Spleen (tissue), 11 donors: ENCODE measurements at regions not wholly inside any gene's neighbourhood (a gene's known extent, or its start where the extent isn't known, plus 50 kb on each side); places are given as distances from the start of the nearest gene placed in this dataset.
A peak's percentile ranks its signal among the peaks of the same experiment; 100 is the strongest.

ENCODE experiments used
- DNase-seq: peaks from one replicate; pipeline ENCODE4 v3.0.0-alpha.2; 2020
- H3K27ac ChIP-seq, 8 donors: fragments of 200-600 bp; sonication (generic) in 7 of 8; 1 replicate in 4 of 8; 2 replicates in 4 of 8; pipeline versions ENCODE4 v1.5.0 to v1.8.0; 2016 to 2021; ENCODE audit warnings: inconsistent platforms in 4 of 8, mild to moderate bottlenecking in 4 of 8, moderate library complexity in 1 of 8
- H3K27me3 ChIP-seq, 7 donors: fragments of 200-600 bp; sonication (generic) in 6 of 7; replicated peaks in 1 of 7; 1 replicate in 4 of 7; 2 replicates in 3 of 7; pipeline versions ENCODE4 v1.5.0 to v1.8.0; 2016 to 2021; ENCODE audit warnings: inconsistent platforms in 3 of 7, mild to moderate bottlenecking in 1 of 7
- H3K36me3 ChIP-seq, 6 donors: fragments of 200-600 bp; sonication (generic) in 5 of 6; 1 replicate in 4 of 6; 2 replicates in 2 of 6; pipeline versions ENCODE4 v1.5.0 to v1.8.0; 2016 to 2021; ENCODE audit warnings: inconsistent platforms in 2 of 6
- H3K4me1 ChIP-seq, 6 donors: fragments of 200-600 bp; sonication (generic) in 5 of 6; 1 replicate in 3 of 6; 2 replicates in 3 of 6; pipeline versions ENCODE4 v1.5.0 to v1.8.0; 2016 to 2021; ENCODE audit warnings: inconsistent platforms in 3 of 6
- H3K4me3 ChIP-seq, 8 donors: fragments of 200-600 bp; sonication (generic) in 7 of 8; 1 replicate in 4 of 8; 2 replicates in 4 of 8; pipeline versions ENCODE4 v1.5.0 to v1.8.0; 2016 to 2021; ENCODE audit warnings: inconsistent platforms in 4 of 8, mild to moderate bottlenecking in 4 of 8, moderate library complexity in 2 of 8
- H3K9me3 ChIP-seq, 8 donors: fragments of 200-600 bp; sonication (generic) in 7 of 8; 1 replicate in 4 of 8; 2 replicates in 4 of 8; pipeline versions ENCODE4 v1.5.0 to v1.8.0; 2016 to 2021; ENCODE audit warnings: inconsistent platforms in 4 of 8
- POLR2A ChIP-seq, 3 donors: fragments of 450-650 bp; IDR thresholded peaks; one replicate each; pipeline ENCODE4 v1.5.1; 2017; ENCODE audit warnings: antibody characterized with exemption in 3 of 3, mild to moderate bottlenecking in 1 of 3
- POLR2AphosphoS5 ChIP-seq, 3 donors: sonication (generic); formaldehyde crosslinking; IDR thresholded peaks; one replicate each; pipeline ENCODE4 v1.5.1; 2017; ENCODE audit warnings: antibody characterized with exemption in 3 of 3
- WGBS, 5 donors: extraction: QIAGEN DNeasy Blood & Tissue Kit in 3 of 5; methylation state at CpG; one replicate each; pipeline versions ENCODE4 v1.1.5 to v1.1.7; 2013 to 2018; 5-methylcytosine and 5-hydroxymethylcytosine counted together
- intact Hi-C: fragments of 100-400 bp; cut with DNase I; formaldehyde crosslinking; loops from one replicate; pipeline ENCODE4 v1.15.0; 2023; ENCODE audit warnings: low total_unique reads
- TF ChIP-seq, protein P1 (sequence below), 11 experiments: fragments of 200-600 bp in 7 of 11; fragments of 450-650 bp in 4 of 11; sonication (generic) in 4 of 11; IDR thresholded peaks in 8 of 11; conservative IDR thresholded peaks in 3 of 11; 1 replicate in 7 of 11; 2 replicates in 4 of 11; pipeline versions ENCODE4 v1.4.0 to v1.8.0; 2016 to 2021; ENCODE audit warnings: antibody characterized with exemption in 11 of 11, inconsistent platforms in 4 of 11, mild to moderate bottlenecking in 1 of 11
- donor health status: healthy with polysubstance abuse.
- donor health status: DM: no; HTN: no; CAD: no; lungs with moderate emphysema.
- donor health status: DM: no; HTN: no; CAD: no.
- donor health status: Bipolar disorder and iron deficiency.
- donor health status: healthy.
- donor health status: DM: no; HTN: no; CAD: no.
- donor health status: DM: yes; HTN: yes; CAD: no.

DNA sequence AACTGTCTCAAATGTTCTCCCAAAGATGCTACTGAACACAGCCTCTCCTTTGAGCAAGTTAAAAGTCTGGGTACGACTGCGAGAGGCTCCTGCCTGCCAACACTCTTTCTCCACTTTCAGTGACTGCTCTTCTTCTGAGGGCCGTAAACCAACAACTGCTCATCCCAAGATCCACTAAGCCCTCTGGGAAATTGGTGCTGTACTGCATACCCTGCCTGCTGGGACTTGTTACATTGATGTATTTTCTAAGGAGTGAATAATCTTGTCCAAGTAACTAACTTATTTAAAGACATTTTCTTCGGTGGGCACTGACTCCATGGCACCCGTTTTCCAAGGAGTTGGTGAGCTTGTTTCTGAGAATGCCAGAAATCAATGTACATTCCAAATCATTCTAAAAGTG is 87.2 kb downstream of the ZNF280B start:
- intact Hi-C loops = no loop called here
- Histone ChIP-seq H3K9me3 (no peaks in the 10 kb centered on the region), H3K4me1 (peaks cover 3 to 47% (median 11%) of the 10 kb centered on the region in 6 donors), H3K4me3 (no peak overlapping the region), H3K36me3 (no peaks in the 10 kb centered on the region), H3K27me3 (peaks cover 0 to 22% (median 0%) of the 10 kb centered on the region in 7 donors), H3K27ac (no peak overlapping the region)
- WGBS, 5 donors = 74 to 89% (median 78%) methylated on average over 5 of the region's 5 CpGs
- TF ChIP-seq, protein P1, sequence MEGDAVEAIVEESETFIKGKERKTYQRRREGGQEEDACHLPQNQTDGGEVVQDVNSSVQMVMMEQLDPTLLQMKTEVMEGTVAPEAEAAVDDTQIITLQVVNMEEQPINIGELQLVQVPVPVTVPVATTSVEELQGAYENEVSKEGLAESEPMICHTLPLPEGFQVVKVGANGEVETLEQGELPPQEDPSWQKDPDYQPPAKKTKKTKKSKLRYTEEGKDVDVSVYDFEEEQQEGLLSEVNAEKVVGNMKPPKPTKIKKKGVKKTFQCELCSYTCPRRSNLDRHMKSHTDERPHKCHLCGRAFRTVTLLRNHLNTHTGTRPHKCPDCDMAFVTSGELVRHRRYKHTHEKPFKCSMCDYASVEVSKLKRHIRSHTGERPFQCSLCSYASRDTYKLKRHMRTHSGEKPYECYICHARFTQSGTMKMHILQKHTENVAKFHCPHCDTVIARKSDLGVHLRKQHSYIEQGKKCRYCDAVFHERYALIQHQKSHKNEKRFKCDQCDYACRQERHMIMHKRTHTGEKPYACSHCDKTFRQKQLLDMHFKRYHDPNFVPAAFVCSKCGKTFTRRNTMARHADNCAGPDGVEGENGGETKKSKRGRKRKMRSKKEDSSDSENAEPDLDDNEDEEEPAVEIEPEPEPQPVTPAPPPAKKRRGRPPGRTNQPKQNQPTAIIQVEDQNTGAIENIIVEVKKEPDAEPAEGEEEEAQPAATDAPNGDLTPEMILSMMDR (IDR thresholded peaks at IDR 0.05 in 8 of 11, conservative IDR thresholded peaks at IDR 0.05 in 3 of 11) = no peak
- TF ChIP-seq POLR2A (IDR thresholded peaks at IDR 0.05) = no peak
- no peak for TF ChIP-seq POLR2AphosphoS5 (IDR thresholded peaks at IDR 0.05)
- no peak for DNase-seq

DNA sequence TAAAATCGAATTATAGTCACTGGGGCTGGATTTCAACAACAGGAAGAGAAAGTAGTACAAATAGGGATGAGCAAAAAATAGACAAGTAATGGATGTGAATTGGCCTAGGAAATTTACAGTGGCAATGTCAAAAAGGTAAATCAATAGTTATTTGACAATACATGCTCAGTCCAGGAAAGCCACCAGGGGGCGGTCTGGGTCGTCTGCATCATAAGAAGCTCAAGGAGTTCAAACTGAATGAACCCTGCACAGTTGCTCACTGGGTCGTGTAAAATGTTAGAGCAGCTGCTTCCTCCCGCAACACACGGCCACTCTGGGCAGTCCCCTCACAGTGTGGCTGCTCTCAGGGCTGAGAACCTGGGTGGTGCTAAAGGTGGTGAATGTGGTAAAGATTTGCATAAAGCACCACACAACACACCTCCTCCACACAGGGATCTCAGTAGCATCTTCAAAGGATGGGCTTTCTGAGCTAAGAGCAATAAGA is 85.9 kb downstream of the ZNF280B start:
- Histone ChIP-seq H3K36me3 (no peaks in the 10 kb centered on the region), H3K9me3 (no peaks in the 10 kb centered on the region), H3K27me3 (peaks cover 0 to 11% (median 0%) of the 10 kb centered on the region in 7 donors), H3K4me1 (peaks cover 4 to 60% (median 18%) of the 10 kb centered on the region in 6 donors), H3K27ac (no peak overlapping the region), H3K4me3 (no peak overlapping the region)
- peak; percentile 93 for DNase-seq
- WGBS, 5 donors = 0 to 2% (median 1%) methylated on average over 6 of the region's 6 CpGs
- intact Hi-C loops = no loop called here
- TF ChIP-seq, protein P1 (IDR thresholded peaks at IDR 0.05 in 8 of 11, conservative IDR thresholded peaks at IDR 0.05 in 3 of 11) = peak in 10 of 11 experiments; percentile 47 to 76 (median 66)
- TF ChIP-seq POLR2AphosphoS5 (IDR thresholded peaks at IDR 0.05) (peak in 2 of 3 donors; percentile 77 to 85), POLR2A (IDR thresholded peaks at IDR 0.05) (no peak)

DNA sequence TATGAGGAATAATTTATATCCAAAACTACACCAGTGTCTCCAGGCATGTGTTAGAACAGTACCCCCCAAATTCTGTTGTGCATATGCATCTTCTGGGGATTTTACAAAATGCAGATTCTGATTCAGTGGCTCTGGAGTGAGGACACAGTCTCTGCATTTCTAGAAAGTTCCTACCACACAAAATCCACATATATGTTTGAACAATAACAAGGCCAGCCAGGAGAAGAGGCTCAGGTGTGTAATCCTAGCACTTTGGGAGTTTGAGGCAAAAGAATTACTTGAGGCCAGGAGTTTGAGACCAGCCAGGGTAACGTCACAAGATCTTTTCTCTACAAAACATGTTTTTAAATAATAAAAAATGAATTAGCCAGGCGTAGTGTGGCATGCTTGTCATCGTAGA is 84.9 kb downstream of the ZNF280B start:
- Histone ChIP-seq H3K4me1 (peaks cover 4 to 62% (median 18%) of the 10 kb centered on the region in 6 donors), H3K36me3 (no peaks in the 10 kb centered on the region), H3K4me3 (no peak overlapping the region), H3K9me3 (no peaks in the 10 kb centered on the region), H3K27ac (no peak overlapping the region), H3K27me3 (peaks cover 0 to 6% (median 0%) of the 10 kb centered on the region in 7 donors)
- DNase-seq = no peak
- intact Hi-C loops = no loop called here
- TF ChIP-seq POLR2AphosphoS5 (IDR thresholded peaks at IDR 0.05) = no peak
- WGBS, 5 donors = 77 to 90% (median 87%) methylated on average over 3 of the region's 3 CpGs

DNA sequence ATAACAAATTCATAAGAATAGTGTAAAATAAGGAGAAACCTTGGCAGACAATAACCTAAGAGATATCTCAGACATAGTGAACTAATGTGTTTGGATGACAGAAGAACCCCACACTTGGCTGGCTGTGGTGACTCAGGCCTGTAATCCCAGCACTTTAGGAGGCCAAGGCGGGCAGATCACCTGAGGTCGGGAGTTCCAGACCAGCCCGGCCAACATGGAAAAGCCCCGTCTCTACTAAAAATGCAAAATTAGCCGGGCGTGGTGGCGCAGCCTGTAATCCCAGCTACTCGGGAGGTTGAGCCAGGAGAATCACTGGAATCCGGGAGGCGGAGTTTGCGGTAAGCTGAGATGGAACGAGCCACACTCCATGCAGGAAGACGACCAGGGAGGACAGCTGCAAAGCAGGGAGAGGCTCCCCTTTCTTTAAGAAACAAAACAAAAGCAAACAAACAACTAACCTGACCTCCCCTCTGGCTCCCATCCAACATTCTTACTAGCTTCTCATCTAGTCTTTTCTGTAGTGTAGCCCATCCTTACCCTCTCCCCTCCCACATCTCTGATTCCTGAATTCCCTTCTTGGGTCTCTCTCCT is 84.2 kb downstream of the ZNF280B start:
- Histone ChIP-seq H3K4me3 (no peak overlapping the region), H3K27ac (no peak overlapping the region), H3K36me3 (no peaks in the 10 kb centered on the region), H3K9me3 (no peaks in the 10 kb centered on the region), H3K27me3 (peaks cover 0 to 6% (median 0%) of the 10 kb centered on the region in 7 donors), H3K4me1 (peaks cover 4 to 62% (median 18%) of the 10 kb centered on the region in 6 donors)
- TF ChIP-seq, protein P1 (IDR thresholded peaks at IDR 0.05 in 8 of 11, conservative IDR thresholded peaks at IDR 0.05 in 3 of 11) = no peak
- no peak for TF ChIP-seq POLR2A (IDR thresholded peaks at IDR 0.05)
- TF ChIP-seq POLR2AphosphoS5 (IDR thresholded peaks at IDR 0.05) = no peak
- WGBS, 5 donors = 80 to 86% (median 82%) methylated on average over 13 of the region's 13 CpGs
- DNase-seq = no peak
- intact Hi-C loops = no loop called here
